Skin epidermis (tissue), 12 donors: ENCODE measurements at regions not wholly inside any gene's neighbourhood (a gene's known extent, or its start where the extent isn't known, plus 50 kb on each side); places are given as distances from the start of the nearest gene placed in this dataset.
"Not testable (repeated sequence)": the region's sequence is repeated elsewhere in the genome, so short reads cannot be mapped to it uniquely, and the experiment has no call there.

ENCODE experiments used
- H3K27ac ChIP-seq, 21 experiments: fragments of 200-600 bp; sonication (generic) in 11 of 21; one replicate each; pipeline ENCODE4 v1.5.0; 2020; ENCODE audit warnings: mild to moderate bottlenecking in 3 of 21, inconsistent platforms in 2 of 21, moderate library complexity in 2 of 21
- H3K4me3 ChIP-seq, 7 experiments: fragments of 200-600 bp; sonication (generic) in 2 of 7; one replicate each; pipeline ENCODE4 v1.5.0; 2020; ENCODE audit warnings: inconsistent platforms in 2 of 7, mild to moderate bottlenecking in 2 of 7, moderate library complexity in 1 of 7

GRCh38 chr10:55215699-55216098, 414.7 kb upstream of the PCDH15 start:
- no peak overlapping the region for H3K27ac ChIP-seq
- no peak overlapping the region for H3K4me3 ChIP-seq

- Histone ChIP-seq H3K4me3 (no peak overlapping the region), H3K27ac (no peak overlapping the region)
These were observed 413.6 kb upstream of the PCDH15 start for GRCh38 chr10:55214608-55215007.

GRCh38 chr10:55212051-55212450, 411.0 kb upstream of the PCDH15 start:
- H3K27ac ChIP-seq: no peak overlapping the region

GRCh38 chr10:55203874-55204273, 402.8 kb upstream of the PCDH15 start:
- H3K27ac ChIP-seq: no peak overlapping the region
- H3K4me3 ChIP-seq: no peak overlapping the region

More at GRCh38 chr10:55212051-55212450, 411.0 kb upstream of the PCDH15 start:
- H3K4me3 ChIP-seq: no peak overlapping the region

GRCh38 chr10:55203319-55203718, 402.3 kb upstream of the PCDH15 start:
- H3K4me3 ChIP-seq: no peak overlapping the region
- no peak overlapping the region for H3K27ac ChIP-seq

GRCh38 chr10:55200020-55200419, 399.0 kb upstream of the PCDH15 start:
- H3K27ac ChIP-seq: no peak overlapping the region
- no peak overlapping the region for H3K4me3 ChIP-seq

GRCh38 chr10:55191236-55191860, 390.3 kb upstream of the PCDH15 start:
- Histone ChIP-seq H3K27ac (no peak overlapping the region), H3K4me3 (no peak overlapping the region)

- Histone ChIP-seq H3K4me3 (no peak overlapping the region), H3K27ac (no peak overlapping the region)
These were observed 383.0 kb upstream of the PCDH15 start for GRCh38 chr10:55183993-55184392.

GRCh38 chr10:55180357-55180756, 379.3 kb upstream of the PCDH15 start:
- H3K4me3 ChIP-seq: no peak overlapping the region
- H3K27ac ChIP-seq: no peak overlapping the region

- Histone ChIP-seq H3K27ac (no peak overlapping the region), H3K4me3 (no peak overlapping the region)
These were observed 373.4 kb upstream of the PCDH15 start for GRCh38 chr10:55174419-55174818.

GRCh38 chr10:55169493-55169892, 368.5 kb upstream of the PCDH15 start:
- H3K27ac ChIP-seq: no peak overlapping the region
- H3K4me3 ChIP-seq: no peak overlapping the region

GRCh38 chr10:55168343-55168742, 367.3 kb upstream of the PCDH15 start:
- no peak overlapping the region for H3K4me3 ChIP-seq
- no peak overlapping the region for H3K27ac ChIP-seq

GRCh38 chr10:55163388-55163979, 362.5 kb upstream of the PCDH15 start:
- Histone ChIP-seq H3K27ac (no peak overlapping the region), H3K4me3 (no peak overlapping the region)

- not testable (repeated sequence) for H3K27ac ChIP-seq
These were observed 361.3 kb upstream of the PCDH15 start for GRCh38 chr10:55162321-55162720.

GRCh38 chr10:55160655-55161283, 359.7 kb upstream of the PCDH15 start:
- Histone ChIP-seq H3K4me3 (no peak overlapping the region), H3K27ac (no peak overlapping the region)

More at GRCh38 chr10:55162321-55162720, 361.3 kb upstream of the PCDH15 start:
- H3K4me3 ChIP-seq: not testable (repeated sequence)

- no peak overlapping the region for H3K27ac ChIP-seq
- no peak overlapping the region for H3K4me3 ChIP-seq
These were observed 357.6 kb upstream of the PCDH15 start for GRCh38 chr10:55158633-55159032.

GRCh38 chr10:55146032-55146431, 345.0 kb upstream of the PCDH15 start:
- Histone ChIP-seq H3K4me3 (no peak overlapping the region), H3K27ac (no peak overlapping the region)

- no peak overlapping the region for H3K27ac ChIP-seq
These were observed 343.0 kb upstream of the PCDH15 start for GRCh38 chr10:55144001-55144400.

GRCh38 chr10:55141892-55142291, 340.9 kb upstream of the PCDH15 start:
- no peak overlapping the region for H3K4me3 ChIP-seq
- no peak overlapping the region for H3K27ac ChIP-seq

More at GRCh38 chr10:55144001-55144400, 343.0 kb upstream of the PCDH15 start:
- no peak overlapping the region for H3K4me3 ChIP-seq

- Histone ChIP-seq H3K27ac (no peak overlapping the region), H3K4me3 (no peak overlapping the region)
These were observed 336.0 kb upstream of the PCDH15 start for GRCh38 chr10:55137063-55137462.

GRCh38 chr10:55104738-55105137, 303.7 kb upstream of the PCDH15 start:
- Histone ChIP-seq H3K4me3 (no peak overlapping the region), H3K27ac (no peak overlapping the region)
